H1 (cell line): ENCODE measurements at regions not wholly inside any gene's neighbourhood (a gene's known extent, or its start where the extent isn't known, plus 50 kb on each side); places are given as distances from the start of the nearest gene placed in this dataset.

Experiments used
- CTCF ChIA-PET: fragments of 300-600 bp; sonication (Branson Sonifier 250); formaldehyde crosslinking; loops from one replicate; lab custom pipeline; 2021; ENCODE audit not compliant: partially characterized antibody; lab: Charles Lee
- POLR2A ChIA-PET: fragments of 300-600 bp; sonication (Branson Sonifier 250); formaldehyde crosslinking; loops from one replicate; lab custom pipeline; 2021; ENCODE audit warnings: inconsistent platforms; ENCODE audit not compliant: partially characterized antibody; lab: Charles Lee
- DNase-seq, 2 experiments: peaks; one replicate each; pipeline versions ENCODE4 v3.0.0 to v3.0.0-alpha.2; 2010 to 2022; ENCODE audit warnings: low spot score in 2 of 2, low read depth in 1 of 2, mixed read lengths in 1 of 2
- FAIRE-seq: peaks from 2 replicates; lab custom pipeline; 2011; peaks lifted over from hg19 to GRCh38; lab: Jason Lieb, UNC
- H2AFZ ChIP-seq: 2 replicates; pipeline ENCODE4 v1.8.1; 2012; ENCODE audit warnings: low read length, inconsistent platforms
- H2AK5ac ChIP-seq: 2 replicates; pipeline ENCODE4 v1.6.1; 2013; ENCODE audit warnings: low read depth, low read length
- H2BK120ac ChIP-seq: replicated peaks from 2 replicates; pipeline ENCODE3; 2013; ENCODE audit warnings: low read depth, low read length, inconsistent platforms
- H2BK12ac ChIP-seq: 2 replicates; pipeline ENCODE4 v1.6.1; 2013; ENCODE audit warnings: low read depth, low read length
- H2BK15ac ChIP-seq: 2 replicates; pipeline ENCODE4 v1.6.1; 2013; ENCODE audit warnings: low read length
- H2BK20ac ChIP-seq: 2 replicates; pipeline ENCODE4 v1.6.1; 2013; ENCODE audit warnings: low read length
- H2BK5ac ChIP-seq: 2 replicates; pipeline ENCODE4 v1.6.1; 2013; ENCODE audit warnings: low read depth, low read length
- H3K14ac ChIP-seq: 2 replicates; pipeline ENCODE4 v1.6.1; 2013; ENCODE audit warnings: inconsistent platforms; ENCODE audit not compliant: insufficient read length
- H3K18ac ChIP-seq: 2 replicates; pipeline ENCODE4 v1.6.1; 2013; ENCODE audit warnings: low read length; ENCODE audit errors: extremely low read depth
- H3K23ac ChIP-seq: 2 replicates; pipeline ENCODE4 v1.6.1; 2013; ENCODE audit warnings: inconsistent platforms; ENCODE audit not compliant: insufficient read length
- H3K23me2 ChIP-seq: 2 replicates; pipeline ENCODE4 v1.6.1; 2013; ENCODE audit warnings: low read depth, low read length
- H3K27ac ChIP-seq: 2 replicates; pipeline ENCODE4 v1.6.1; 2011; ENCODE audit warnings: low read depth, low read length, inconsistent platforms
- H3K27me3 ChIP-seq, 4 experiments: replicated peaks in 1 of 4; 1 replicate in 1 of 4; 2 replicates in 3 of 4; pipeline versions ENCODE4 v1.6.1 to v1.8.1; 2011 to 2013; ENCODE audit warnings: low read length in 3 of 4, mild to moderate bottlenecking in 3 of 4, inconsistent platforms in 2 of 4, mixed read lengths in 2 of 4, moderate library complexity in 1 of 4; ENCODE audit not compliant: control insufficient read depth in 3 of 4, insufficient read depth in 3 of 4; ENCODE audit errors: extremely low read depth in 1 of 4
- H3K36me3 ChIP-seq, 4 experiments: 2 replicates each; pipeline versions ENCODE4 v1.6.1 to v1.8.1; 2011 to 2013; ENCODE audit warnings: mild to moderate bottlenecking in 4 of 4, low read length in 3 of 4, moderate library complexity in 2 of 4, control low read depth in 1 of 4, inconsistent platforms in 1 of 4; ENCODE audit not compliant: insufficient read depth in 4 of 4, control insufficient read depth in 2 of 4
- H3K4ac ChIP-seq: replicated peaks from 2 replicates; pipeline ENCODE3; 2013; ENCODE audit warnings: low read length, low read depth, mixed read lengths, inconsistent platforms; ENCODE audit not compliant: insufficient read length
- H3K4me1 ChIP-seq, 4 experiments: replicated peaks in 1 of 4; 1 replicate in 1 of 4; 2 replicates in 3 of 4; pipeline versions ENCODE4 v1.6.1 to v1.8.1; 2011 to 2013; ENCODE audit warnings: low read length in 3 of 4, inconsistent platforms in 2 of 4, mixed read lengths in 1 of 4; ENCODE audit not compliant: insufficient read depth in 4 of 4, control insufficient read depth in 3 of 4
- H3K4me2 ChIP-seq, 2 experiments: 2 replicates each; pipeline versions ENCODE4 v1.6.1 to v1.8.1; 2011 to 2013; ENCODE audit warnings: low read depth in 2 of 2, low read length in 2 of 2, control low read depth in 1 of 2, inconsistent platforms in 1 of 2, mild to moderate bottlenecking in 1 of 2; ENCODE audit not compliant: insufficient read depth in 1 of 2
- H3K4me3 ChIP-seq, 4 experiments: fragments of 200-600, 300-600 bp in 1 of 4; sonication (generic), shearing (Covaris generic), sonication (Bioruptor Twin) in 1 of 4; 2 replicates each; pipeline versions ENCODE4 v1.5.1 to v1.8.1; 2011 to 2016; ENCODE audit warnings: low read length in 4 of 4, low read depth in 3 of 4, control low read depth in 2 of 4, inconsistent platforms in 2 of 4, mild to moderate bottlenecking in 2 of 4, mixed read lengths in 1 of 4, moderate library complexity in 1 of 4; ENCODE audit not compliant: insufficient read depth in 2 of 4; ENCODE audit errors: extremely low read depth in 1 of 4
- H3K56ac ChIP-seq: replicated peaks from 2 replicates; pipeline ENCODE3; 2013; ENCODE audit warnings: low read depth, mild to moderate bottlenecking, mixed read lengths, low read length, inconsistent platforms; ENCODE audit not compliant: insufficient read length
- H3K79me1 ChIP-seq: 2 replicates; pipeline ENCODE4 v1.6.1; 2013; ENCODE audit warnings: low read depth, low read length, control low read depth
- H3K79me2 ChIP-seq, 2 experiments: 2 replicates each; pipeline versions ENCODE4 v1.6.1 to v1.8.1; 2012 to 2013; ENCODE audit warnings: low read length in 2 of 2, mild to moderate bottlenecking in 2 of 2, inconsistent platforms in 1 of 2; ENCODE audit not compliant: insufficient read depth in 2 of 2, control insufficient read depth in 1 of 2
- H3K9ac ChIP-seq, 4 experiments: replicated peaks in 1 of 4; 1 replicate in 1 of 4; 2 replicates in 3 of 4; pipeline versions ENCODE4 v1.6.1 to v1.8.1; 2011 to 2013; ENCODE audit warnings: low read depth in 3 of 4, low read length in 3 of 4, control low read depth in 2 of 4, mild to moderate bottlenecking in 2 of 4, moderate library complexity in 2 of 4, inconsistent platforms in 1 of 4; ENCODE audit errors: extremely low read depth in 1 of 4
- H3K9me3 ChIP-seq, 2 experiments: 2 replicates each; pipeline versions ENCODE4 v1.6.1 to v1.8.1; 2012 to 2013; ENCODE audit warnings: mild to moderate bottlenecking in 2 of 2, moderate library complexity in 2 of 2, control low read depth in 1 of 2, inconsistent platforms in 1 of 2, low read depth in 1 of 2, low read length in 1 of 2, mixed read lengths in 1 of 2; ENCODE audit not compliant: insufficient read depth in 2 of 2
- H4K20me1 ChIP-seq, 2 experiments: replicated peaks in 1 of 2; 2 replicates each; pipeline versions ENCODE3 to v1.8.1; 2011 to 2013; ENCODE audit warnings: inconsistent platforms in 2 of 2, low read length in 2 of 2, mild to moderate bottlenecking in 1 of 2; ENCODE audit not compliant: insufficient read depth in 2 of 2, control insufficient read depth in 1 of 2
- H4K5ac ChIP-seq: 2 replicates; pipeline ENCODE4 v1.6.1; 2013; ENCODE audit warnings: low read length, low read depth, mixed read lengths, inconsistent platforms; ENCODE audit not compliant: insufficient read length
- H4K8ac ChIP-seq: 2 replicates; pipeline ENCODE4 v1.8.0; 2013; ENCODE audit warnings: mild to moderate bottlenecking, moderate library complexity, low read length, inconsistent platforms; ENCODE audit not compliant: insufficient read depth; ENCODE audit errors: extremely low read depth
- H4K91ac ChIP-seq: replicated peaks from 2 replicates; pipeline ENCODE3; 2013; ENCODE audit warnings: low read length, mixed read lengths, inconsistent platforms; ENCODE audit not compliant: insufficient read length
- ASH2L ChIP-seq: fragments of 200-600, 300-600 bp; sonication (generic); IDR thresholded peaks from one replicate; pipeline ENCODE4 v1.7.1; 2017; ENCODE audit warnings: low read length
- FOSL1 ChIP-seq: IDR thresholded peaks from 2 replicates; pipeline ENCODE4 v1.6.1; 2011; ENCODE audit warnings: mild to moderate bottlenecking, low read depth, low read length, moderate library complexity; ENCODE audit not compliant: insufficient read depth
- KDM5A ChIP-seq: fragments of 200-600 bp; IDR thresholded peaks from 2 replicates; pipeline ENCODE4 v1.7.1; 2012; ENCODE audit warnings: mild to moderate bottlenecking, low read length, inconsistent platforms, mixed read lengths
- RBBP5 ChIP-seq: IDR thresholded peaks from 2 replicates; pipeline ENCODE4 v1.7.1; 2012; ENCODE audit warnings: low read depth, mild to moderate bottlenecking, inconsistent platforms, low read length, moderate library complexity, borderline replicate concordance
- SIRT6 ChIP-seq: IDR thresholded peaks from one replicate; pipeline ENCODE4 v1.7.1; 2012; ENCODE audit warnings: low read length, inconsistent platforms
- SP1 ChIP-seq: IDR thresholded peaks from 2 replicates; pipeline ENCODE4 v1.6.1; 2011; ENCODE audit warnings: low read depth, low read length
- TAF1 ChIP-seq: IDR thresholded peaks from 2 replicates; pipeline ENCODE4 v1.6.1; 2011; ENCODE audit warnings: mild to moderate bottlenecking, low read depth, low read length
- WGBS, 2 experiments: shearing (Covaris generic) in 1 of 2; methylation state at CpG; one replicate each; pipeline versions ENCODE4 v1.1.6 to v1.1.7; 2013 to 2015; ENCODE audit warnings: low lambda C conversion rate in 2 of 2, mixed read lengths in 2 of 2, inconsistent platforms in 1 of 2, low coverage in 1 of 2, missing lambda C conversion rate in 1 of 2; ENCODE audit not compliant: insufficient replicate concordance in 2 of 2, insufficient coverage in 1 of 2, insufficient read length in 1 of 2; ENCODE audit errors: extremely low coverage in 1 of 2, missing lambda C conversion rate in 1 of 2; 5-methylcytosine and 5-hydroxymethylcytosine counted together

GRCh38 chr7:444606-445005 lies 75.0 kb downstream of the PDGFA start:
- Histone ChIP-seq H2BK120ac (no peak overlapping the region), H2AK5ac (no peak overlapping the region), H2BK15ac (no peak overlapping the region), H4K20me1 (peaks cover 0 to 10% of the 10 kb centered on the region in 2 experiments), H2BK12ac (no peak overlapping the region; the same call in 1 of the 2 replicates), H3K79me2 (no peaks in the 10 kb centered on the region), H3K4me3 (no peak overlapping the region), H3K14ac (no peak overlapping the region), H4K91ac (no peak overlapping the region), H3K4ac (no peak overlapping the region), H3K27me3 (peaks cover 0 to 3% (median 0%) of the 10 kb centered on the region in 4 experiments; a peak in 1 of 7 replicates), H2AFZ (no peak overlapping the region), H3K56ac (no peak overlapping the region), H4K5ac (no peak overlapping the region), H2BK5ac (no peak overlapping the region), H3K4me2 (no peak overlapping the region), H3K9me3 (peaks cover 3 to 4% of the 10 kb centered on the region in 2 experiments; a peak in 1 of 4 replicates), H2BK20ac (no peak overlapping the region), H3K4me1 (peaks cover 0 to 10% (median 0%) of the 10 kb centered on the region in 4 experiments; a peak in 3 of 7 replicates), H3K23me2 (peaks cover 15% of the 10 kb centered on the region; the same call in 1 of the 2 replicates), H3K9ac (no peak overlapping the region), H3K79me1 (no peaks in the 10 kb centered on the region), H3K18ac (no peak overlapping the region), H3K27ac (no peak overlapping the region), H4K8ac (no peak overlapping the region), H3K23ac (no peak overlapping the region), H3K36me3 (no peaks in the 10 kb centered on the region)
- ChIA-PET POLR2A (no interaction called here), CTCF (interaction anchor here (0.9 kb wide), 1 partner anchor 74 kb away, joined by 3 read pairs; no protein-coding TSS in a partner anchor)
- no peak for TF ChIP-seq SIRT6
- TF ChIP-seq FOSL1 = no peak
- TF ChIP-seq SP1 = no peak
- no peak for TF ChIP-seq ASH2L
- TF ChIP-seq TAF1 = no peak
- no peak for TF ChIP-seq KDM5A
- TF ChIP-seq RBBP5 = no peak
- 94% methylated on average over 8 of the region's 8 CpGs; no CpG with 5 or more reads in 1 of the 2 experiments for WGBS, 2 experiments
- DNase-seq (no peak), FAIRE-seq (no peak)
